ENCODE measurements at regions not wholly inside any gene's neighbourhood (a gene's known extent, or its start where the extent isn't known, plus 50 kb on each side); places are given as distances from the start of the nearest gene placed in this dataset.

DNA sequence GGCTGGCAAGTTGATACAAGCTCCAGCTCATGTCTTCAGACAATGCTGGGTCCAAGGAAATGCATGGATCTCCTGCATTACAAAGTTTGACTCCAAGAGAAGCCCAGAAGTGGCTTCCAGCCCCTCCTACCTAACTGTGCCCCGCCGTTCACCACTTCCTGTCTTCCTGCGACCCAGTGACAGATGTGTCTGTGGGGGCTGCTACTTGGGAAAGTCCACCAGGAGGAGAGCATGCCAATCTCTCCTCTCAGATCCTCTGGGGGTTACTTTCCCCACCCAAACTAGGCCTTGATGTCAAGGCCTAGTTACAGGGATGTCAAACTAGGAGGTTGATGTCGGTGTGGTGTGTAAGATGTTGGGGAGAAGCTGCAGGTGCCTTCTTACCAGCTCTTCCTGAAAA lies 133.6 kb upstream of the RASGRP1 start:
- no peak for DNase-seq

- peak; percentile 15 for DNase-seq
Observed at GRCh38 chr15:38699633-38700230, 135.1 kb upstream of the RASGRP1 start.

DNA sequence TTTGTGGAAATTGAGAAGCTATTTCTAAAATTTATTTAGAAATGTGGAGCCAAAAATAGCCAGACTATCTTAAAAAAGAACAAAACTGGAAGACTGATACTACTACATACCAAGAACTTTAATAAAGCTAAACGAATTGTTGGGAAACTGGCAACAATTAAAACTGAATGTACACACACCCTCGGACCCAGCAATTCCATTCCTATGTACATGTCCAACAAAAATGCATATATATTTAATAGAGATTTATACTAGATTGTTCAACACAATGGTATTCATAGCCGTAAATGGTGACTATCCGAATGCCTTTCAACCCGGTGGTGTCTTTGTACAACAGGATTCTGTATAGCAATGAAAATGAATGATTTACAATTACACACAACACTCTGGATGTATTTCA lies 136.5 kb upstream of the RASGRP1 start:
- DNase-seq: no peak

DNA sequence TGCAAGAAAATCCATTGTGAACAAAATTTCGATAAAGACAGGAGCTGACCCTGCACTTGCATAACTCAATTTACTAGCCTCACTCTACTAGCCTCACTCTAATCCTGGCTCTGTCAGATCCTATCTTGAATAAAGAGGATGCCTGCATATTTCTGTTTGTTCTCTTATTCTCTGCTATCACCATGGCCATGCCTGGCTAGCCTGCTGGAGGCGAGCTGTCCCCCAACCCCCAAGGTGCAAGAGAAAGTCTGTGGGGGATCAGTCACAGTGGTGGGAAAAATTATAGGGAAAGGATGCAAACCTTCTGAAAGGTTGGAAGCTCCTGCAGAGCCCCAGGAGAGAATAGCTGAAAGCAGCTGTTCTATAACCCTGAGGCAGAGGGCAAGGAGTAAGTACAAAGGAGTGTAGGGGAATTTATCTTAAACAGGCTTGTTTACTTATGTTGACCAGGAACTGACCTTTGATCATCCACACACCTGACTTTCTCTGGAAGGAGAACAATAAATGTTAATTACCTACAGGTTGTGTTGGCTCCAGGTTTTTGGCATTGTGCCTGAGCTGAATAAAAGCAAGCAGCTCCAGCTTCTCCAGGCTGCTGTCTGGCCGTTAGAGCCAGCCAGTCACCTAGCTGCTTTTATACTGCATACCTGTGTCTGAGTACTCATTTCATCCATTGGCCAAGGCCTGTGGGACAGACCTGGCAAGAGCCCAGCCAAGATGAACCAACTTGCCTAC lies 137.7 kb upstream of the RASGRP1 start:
- DNase-seq: no peak

- no peak for DNase-seq
Observed at GRCh38 chr15:38705436-38706219, 141.0 kb upstream of the RASGRP1 start.

DNA sequence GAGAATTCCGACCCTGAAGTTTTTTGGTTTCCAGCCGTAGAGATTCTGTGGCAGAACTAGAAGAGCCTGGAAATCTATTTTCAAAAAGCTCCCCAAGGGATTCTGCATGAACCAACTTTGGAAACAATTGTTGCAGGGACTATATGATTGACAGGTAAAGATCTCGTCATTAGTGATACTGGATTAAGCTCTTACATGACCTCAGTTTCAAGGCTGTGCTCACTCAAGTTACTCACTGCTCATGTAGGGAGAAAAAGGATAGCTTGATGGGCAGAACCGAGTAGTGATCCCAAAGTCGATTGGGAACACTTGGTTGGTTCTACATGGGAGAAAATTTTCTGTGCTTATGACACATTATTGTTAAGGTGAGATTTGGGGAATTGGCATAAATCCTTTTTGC lies 142.3 kb upstream of the RASGRP1 start:
- no peak for DNase-seq

DNA sequence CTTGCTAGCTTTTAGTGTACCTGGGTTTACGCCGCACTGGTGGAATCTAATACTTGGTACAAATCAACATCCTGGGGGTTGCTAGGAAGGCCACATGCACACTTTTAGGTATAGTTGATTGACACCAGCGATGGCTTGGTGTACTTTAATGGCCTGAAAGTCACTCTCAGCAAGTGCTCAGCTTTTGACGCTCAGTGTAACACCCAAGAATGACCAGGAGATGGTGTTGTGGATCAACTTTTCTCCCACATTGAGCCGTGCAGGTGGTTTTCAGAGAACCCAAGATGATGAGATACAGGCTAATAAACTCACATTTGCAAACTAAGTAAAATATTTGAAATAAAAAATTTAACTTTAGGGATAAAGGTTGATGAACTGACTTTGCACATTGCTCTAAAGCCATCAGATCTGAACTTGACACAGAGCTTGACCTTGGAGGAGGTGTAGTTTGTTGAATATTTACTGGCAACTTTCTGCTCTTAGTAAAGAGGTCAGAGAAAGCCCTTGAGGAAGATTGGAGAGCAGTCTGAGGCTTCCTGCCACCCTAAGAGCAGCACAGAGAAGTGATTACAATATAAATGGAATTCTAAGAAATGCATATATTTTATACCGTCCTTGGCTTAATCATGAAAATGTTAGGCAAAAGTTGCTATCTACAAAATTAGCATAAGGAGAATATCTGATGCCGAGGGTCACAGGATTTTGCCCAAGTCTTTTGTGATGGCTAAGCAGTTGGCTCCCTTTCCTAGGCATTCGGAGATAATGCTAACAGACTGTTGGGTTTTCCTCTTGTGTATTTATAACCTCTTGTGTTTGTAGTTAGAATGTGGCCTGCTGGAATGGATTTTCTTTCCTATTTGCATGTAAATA lies 143.4 kb upstream of the RASGRP1 start:
- DNase-seq: peak; percentile 14

DNA sequence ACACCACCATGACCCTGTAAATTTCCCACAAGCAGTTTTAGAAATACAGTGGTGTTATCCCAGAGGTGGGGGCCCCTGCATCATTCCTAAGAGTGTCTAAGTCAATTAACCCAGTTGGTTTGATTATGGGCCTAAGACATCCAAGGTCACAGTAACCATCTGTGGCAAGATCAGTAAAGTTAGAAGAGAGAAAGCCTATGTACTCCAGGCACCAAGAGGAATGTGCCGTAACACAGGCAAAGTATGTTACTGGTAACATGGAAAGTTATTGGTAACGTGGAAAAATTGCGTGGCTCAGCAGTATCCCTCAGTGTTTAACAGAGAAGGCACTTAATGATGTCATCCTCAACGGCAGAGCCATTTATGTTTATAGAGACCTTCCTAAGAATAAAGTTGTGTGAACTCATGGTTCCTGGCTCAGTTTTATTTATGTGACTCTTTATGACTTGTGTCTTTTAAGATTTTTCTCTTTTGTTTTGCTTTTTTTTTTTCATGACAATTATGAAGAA lies 144.1 kb upstream of the RASGRP1 start:
- DNase-seq: no peak

- DNase-seq: no peak
Observed at GRCh38 chr15:38709196-38709595, 144.6 kb upstream of the RASGRP1 start.

DNA sequence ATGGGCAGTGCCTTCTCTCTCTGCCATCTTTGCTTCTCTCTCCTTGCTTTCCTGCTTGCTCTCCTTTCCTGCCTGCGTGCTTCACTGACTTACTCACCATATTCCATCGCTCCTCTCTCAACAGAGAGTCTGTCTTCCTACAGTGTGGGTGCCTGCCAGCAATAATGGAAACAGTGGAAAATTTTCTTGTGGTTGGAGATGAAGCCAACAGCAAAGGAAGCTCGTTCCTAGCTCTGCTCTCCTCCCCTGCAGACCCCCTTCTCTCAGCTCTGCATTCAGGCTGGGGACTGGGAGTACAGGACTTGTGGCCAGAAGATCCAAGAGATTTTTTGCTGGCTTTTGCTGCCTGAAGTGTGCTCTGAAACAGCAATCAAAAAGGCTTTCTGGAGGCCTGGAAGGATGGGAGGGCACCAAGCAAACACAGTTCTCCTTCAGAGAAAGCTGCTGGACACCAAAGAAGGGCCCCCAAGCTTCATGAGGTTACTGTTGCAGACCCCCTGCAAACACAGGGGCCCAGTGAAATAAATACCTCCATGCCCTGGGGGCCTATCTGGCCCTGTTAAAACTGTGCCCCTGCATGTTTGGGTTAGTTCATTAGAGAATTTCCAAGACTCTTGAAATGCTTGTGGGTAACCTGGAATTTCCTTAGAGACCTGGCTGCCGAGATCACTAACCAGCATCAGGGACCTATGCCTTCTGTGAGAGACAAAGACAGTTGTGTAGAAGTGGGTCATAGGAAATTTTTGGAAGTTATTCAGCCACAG lies 149.9 kb upstream of the RASGRP1 start:
- DNase-seq: no peak

GRCh38 chr15:38720893-38721567 lies 156.4 kb upstream of the RASGRP1 start:
- no peak for DNase-seq

- DNase-seq: no peak
Observed at GRCh38 chr15:38721568-38721945, 156.9 kb upstream of the RASGRP1 start.

- no peak for DNase-seq
Observed at GRCh38 chr15:38722236-38722635, 157.6 kb upstream of the RASGRP1 start.

DNA sequence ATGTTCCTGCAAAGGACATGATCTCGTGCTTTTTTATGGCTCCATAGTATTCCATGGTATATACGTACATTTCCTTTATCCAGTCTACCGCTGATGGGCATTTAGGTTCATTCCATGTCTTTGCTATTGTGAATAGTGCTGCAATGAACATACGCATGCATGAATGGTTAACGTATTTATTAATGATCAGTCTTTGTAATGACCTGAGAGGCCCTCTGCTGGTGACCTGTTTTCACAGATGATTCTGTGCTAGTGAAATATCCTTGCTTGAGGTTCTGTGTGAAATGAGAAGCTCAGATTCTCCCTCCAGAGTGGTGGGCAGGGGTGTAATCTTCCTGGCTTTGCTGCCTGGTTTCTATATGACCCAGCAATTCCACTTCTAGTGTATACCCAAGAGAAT lies 160.2 kb upstream of the RASGRP1 start:
- no peak for DNase-seq

DNA sequence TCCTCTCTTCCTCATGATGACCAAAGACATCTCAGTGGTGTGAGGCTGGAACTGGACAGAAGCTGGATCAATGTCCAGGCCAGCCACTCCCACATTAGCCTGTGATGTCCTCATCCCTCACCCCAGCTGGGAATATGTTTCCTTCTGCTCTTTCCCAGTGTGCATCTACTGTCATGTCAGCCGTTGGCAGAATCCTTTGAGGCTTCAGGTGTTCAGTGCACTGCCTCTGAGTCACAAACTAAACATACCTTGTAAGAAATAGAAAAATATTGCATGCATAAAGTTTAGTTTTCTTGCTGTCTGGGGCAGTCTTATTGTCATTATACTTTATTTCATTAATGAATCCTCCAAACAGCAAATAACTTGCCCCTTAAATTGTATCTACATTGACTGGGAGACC lies 161.6 kb upstream of the RASGRP1 start:
- DNase-seq: no peak

DNA sequence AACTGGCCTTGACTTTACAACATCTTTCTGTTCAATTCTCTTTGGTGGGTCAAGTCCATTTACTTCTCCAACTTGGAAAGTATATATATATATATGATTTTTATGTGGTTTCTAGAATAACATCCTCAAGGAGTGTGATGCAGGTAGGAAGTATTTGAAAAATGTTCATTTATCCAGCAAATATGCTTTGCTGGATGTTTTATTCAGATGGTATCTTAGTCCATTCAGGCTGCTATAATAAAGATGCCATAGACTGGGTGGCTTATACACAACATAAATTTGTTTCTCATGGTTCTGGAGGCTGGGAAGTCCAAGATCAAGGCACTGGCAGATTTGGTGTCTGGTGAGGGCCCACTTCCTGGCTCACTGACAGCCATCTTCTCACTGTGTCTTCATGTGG lies 168.7 kb upstream of the RASGRP1 start:
- DNase-seq: no peak

- DNase-seq: no peak
Observed at GRCh38 chr15:38740206-38740605, 175.6 kb upstream of the RASGRP1 start.

DNA sequence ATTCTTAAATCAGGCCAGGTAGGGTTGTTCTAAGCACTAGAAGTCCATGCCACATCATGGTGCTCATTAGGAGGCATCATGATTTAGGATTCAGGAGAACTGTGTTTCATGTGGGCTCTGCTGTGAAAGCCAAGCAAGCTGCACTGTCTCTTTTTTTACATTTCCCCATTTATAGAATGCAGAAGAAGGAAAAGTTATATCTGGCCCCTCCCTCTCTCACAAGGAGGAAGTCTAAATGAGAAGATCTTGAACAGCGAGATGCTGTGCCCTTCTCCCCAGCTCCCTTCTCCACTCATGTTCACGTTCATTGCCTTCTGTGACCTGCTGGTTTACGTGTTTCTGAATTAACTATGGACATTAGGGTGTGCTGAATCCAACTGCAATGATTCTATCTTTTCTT lies 178.5 kb upstream of the RASGRP1 start:
- DNase-seq: no peak

DNA sequence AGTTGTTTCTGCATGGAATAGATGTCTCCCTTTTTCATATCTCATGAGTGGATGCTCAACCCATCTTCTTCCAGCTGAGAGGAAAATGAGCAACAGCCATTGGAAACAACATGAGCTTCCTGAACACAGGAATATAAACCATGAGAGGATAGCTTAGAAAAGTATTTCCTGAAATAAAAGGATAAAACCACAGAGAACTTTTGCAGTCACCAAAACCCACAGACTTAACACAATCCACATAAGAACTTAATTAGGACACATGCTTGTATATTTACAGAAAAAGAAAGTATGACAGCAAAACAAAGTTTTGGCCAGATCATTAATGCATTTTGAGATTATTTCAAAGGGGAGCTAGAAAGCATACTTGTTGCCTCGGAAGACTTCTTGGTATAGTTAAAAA lies 180.5 kb upstream of the RASGRP1 start:
- no peak for DNase-seq

DNA sequence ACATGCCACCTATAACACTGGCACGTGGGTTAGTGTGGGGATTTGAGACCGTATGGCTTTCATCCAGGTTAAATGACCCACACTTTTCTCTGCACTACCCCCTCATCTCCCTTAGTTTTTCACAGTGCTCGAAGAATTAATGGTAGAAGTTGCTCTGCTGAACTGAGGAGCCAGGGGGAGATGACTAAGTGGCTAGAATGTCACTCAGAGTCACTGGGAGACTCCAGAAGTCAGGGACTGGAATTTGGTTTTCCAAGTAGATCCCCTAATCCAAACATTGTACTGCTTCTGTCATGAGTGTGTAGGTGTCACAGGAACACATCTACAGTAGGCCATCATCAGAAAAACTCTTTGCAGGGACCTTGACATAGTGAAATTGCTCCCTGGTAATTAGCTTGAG lies 181.0 kb upstream of the RASGRP1 start:
- DNase-seq: no peak

DNA sequence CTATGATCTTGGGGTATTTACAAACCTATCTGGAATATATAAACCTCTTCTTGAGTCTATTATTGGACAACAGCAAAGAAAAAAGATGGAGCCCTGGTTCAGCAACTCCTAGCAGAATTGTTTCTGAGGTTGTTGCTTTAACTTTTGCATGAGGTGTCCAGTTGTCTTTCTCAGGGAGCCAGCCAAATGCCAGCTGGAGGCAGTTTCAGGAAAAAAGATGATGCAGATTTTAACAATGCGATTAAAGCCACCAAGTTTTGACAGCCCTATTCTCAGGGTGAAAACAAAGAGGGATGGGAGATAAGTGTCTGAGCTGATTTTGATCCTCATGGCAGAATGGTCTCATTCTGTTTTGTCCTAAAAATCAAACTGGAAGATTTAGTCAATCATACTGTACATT lies 181.6 kb upstream of the RASGRP1 start:
- no peak for DNase-seq

DNA sequence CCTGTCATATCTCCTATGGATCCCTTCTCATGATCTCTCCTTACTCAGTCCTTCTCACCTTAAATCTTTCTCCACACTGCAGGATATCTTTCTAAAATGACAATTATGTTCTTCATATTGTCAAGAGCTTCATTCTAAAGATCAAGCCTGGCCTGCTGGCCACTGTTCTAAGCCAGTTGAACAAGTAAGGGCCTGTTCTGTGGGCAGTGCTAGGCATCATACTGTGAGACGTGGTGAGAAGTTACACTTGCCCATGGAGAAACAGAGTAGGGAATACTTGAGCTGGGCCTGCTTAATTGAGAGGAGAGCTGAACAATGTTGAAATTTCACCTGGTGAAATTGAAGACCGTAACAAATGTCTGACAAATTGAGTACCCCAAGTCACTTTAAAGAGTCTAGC lies 184.1 kb upstream of the RASGRP1 start:
- DNase-seq: no peak
